GM21529 (cell line): ENCODE measurements at regions not wholly inside any gene's neighbourhood (a gene's known extent, or its start where the extent isn't known, plus 50 kb on each side); places are given as distances from the start of the nearest gene placed in this dataset.

Source experiments
- ATAC-seq: cut with Tn5 transposase; IDR thresholded peaks from one replicate; pipeline ENCODE4 v1.9.1; 2021; ENCODE audit not compliant: unreplicated experiment

DNA sequence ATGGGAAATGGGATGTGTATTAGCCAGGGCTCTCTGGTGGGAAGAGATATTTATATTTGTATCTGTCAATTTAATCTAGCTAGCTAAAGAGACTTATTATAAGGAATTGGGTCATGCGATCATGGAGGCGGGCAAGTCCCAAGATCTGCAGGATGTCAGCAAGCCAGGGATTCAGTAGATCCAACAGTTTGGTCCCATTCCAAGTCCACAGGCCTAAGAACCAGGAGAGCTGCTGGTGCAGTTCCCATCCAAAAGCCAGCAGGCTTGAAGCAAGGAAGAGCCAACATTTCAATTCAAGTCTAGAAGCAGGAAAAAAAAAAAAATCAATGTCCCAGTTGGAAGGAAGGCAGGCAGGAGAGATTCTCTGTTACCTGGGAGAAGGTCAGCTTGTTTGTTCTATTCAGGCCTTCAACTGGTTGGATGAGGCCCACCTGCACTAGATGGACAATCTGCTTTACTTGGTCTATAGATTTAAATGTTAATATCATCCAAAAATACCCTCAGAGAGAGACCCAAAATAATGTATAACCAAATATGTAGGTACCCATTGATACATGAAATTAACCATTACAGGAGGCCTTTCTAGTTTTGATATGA lies 60.7 kb upstream of the BCAT1 start:
- ATAC-seq: no peak

DNA sequence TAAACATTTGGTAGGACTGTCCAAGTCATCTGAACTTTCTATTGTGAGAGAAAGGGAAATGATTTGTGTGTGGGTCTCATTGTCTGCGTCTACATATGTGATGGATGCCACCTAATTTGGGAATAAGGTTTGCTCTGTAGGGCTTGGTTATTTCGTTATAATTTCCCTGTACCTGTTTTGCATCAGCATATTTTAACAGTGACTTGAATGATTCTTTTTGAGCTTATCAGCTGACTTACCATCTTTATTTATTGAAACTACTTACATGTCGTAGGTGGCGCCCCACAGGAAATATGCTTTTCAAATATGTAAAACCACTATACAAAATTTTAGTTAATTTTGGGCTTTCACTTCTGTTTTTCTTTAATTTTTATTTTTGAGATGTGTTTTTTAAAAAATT lies 56.5 kb upstream of the BCAT1 start:
- ATAC-seq: peak; percentile 75

DNA sequence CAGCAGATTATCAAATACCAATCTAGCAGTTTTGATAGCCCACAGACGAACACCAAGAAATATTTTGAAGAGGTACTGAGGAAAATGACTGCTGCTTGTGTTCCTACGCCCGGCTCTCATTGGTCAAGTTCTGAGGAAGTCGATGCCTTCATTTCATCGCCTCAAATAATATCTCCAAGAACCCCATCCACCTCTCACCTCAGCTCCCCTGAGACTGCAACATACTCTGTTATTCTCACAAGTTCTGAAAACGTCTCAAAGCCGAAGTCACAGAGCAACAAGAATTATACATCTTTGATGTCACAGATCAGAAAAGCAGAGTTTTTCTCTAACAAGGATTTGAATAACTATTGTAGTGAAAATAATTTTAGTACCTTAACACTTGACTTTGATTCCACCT lies 55.5 kb upstream of the BCAT1 start:
- no peak for ATAC-seq

DNA sequence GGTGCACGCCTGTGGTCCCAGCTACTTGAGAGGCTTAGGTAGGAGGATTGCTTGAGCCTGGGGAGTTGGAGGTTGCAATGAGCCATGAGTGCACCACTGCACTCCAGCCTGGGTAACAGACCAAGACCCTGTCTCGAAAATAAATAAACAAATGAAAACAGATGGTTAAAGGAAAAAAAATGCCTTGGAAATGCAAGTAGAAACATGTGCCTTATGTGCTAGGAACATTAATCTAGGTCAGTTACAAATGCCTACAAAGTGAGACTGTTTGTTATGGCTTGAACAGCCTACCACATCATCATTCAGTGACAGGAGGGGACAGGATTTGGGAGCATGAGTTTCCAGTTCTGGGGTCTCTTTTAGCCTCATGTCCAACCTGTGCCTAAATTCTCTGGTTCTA lies 52.4 kb upstream of the BCAT1 start:
- ATAC-seq: no peak
